GM18508 (cell line): ENCODE measurements at regions not wholly inside any gene's neighbourhood (a gene's known extent, or its start where the extent isn't known, plus 50 kb on each side); places are given as distances from the start of the nearest gene placed in this dataset.

Experiments
- ATAC-seq: cut with Tn5 transposase; IDR thresholded peaks from one replicate; pipeline ENCODE4 v1.9.1; 2021; ENCODE audit warnings: moderate number of reproducible peaks; ENCODE audit not compliant: insufficient read depth, unreplicated experiment

GRCh38 chr9:108078811-108079210, 589.2 kb upstream of the KLF4 start:
- no peak for ATAC-seq

DNA sequence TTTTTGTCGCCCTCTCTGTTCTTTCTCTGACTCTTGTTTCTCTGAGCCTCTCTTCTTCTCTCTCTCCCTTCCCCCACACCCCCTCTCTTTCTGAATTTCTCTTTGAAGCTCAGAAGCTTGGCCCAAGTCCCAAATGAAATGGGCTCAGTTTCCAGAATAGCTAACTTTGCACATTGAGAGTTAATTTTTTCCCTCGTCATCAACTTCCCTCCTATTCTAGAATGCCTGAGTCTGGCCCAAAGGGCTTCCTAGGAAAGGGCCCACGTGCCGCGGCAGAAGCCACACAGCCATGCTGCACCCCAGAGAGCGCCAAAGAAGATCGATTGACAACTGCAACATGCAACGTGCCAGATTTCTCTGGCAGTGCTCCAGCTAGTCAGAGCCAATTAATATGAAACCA, 588.8 kb upstream of the KLF4 start:
- no peak for ATAC-seq

DNA sequence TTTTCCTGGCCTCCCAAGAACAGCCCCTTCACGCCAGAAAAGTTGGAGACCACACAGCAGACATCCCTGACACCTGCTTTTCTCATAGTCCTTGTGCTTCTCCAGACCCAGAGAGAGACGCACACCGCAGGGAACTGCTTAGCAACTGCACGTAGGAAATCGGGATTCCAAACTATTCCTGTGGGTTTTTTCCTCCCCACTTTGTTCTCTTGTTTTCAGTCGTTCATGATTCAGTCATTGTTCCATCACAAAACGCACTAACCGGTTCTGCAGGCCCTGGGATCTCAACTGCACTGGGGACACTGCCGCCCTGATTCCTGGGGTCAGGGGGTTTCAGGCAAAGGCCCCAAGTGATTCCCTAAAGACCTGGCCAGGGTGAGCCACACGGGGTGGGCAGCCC, 588.0 kb upstream of the KLF4 start:
- no peak for ATAC-seq

DNA sequence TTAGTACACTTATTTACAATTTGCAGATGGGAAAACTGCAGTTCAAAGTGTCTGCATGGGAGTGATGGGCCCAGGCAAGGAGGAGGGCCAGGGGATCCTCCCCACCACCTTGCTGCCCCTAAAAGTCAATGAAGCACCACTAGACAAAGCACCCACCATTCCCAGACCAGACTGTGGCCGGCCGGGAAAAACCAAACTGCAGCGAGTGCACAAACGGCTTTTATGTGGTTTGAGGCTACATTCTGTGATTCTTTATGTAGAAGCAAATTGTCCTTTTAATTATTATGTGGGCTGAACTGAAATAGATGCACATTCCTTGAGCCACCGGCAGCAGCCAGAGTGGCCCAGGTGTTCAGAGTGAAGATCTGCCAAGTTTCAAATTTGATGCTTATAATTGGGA, 585.3 kb upstream of the KLF4 start:
- ATAC-seq: no peak

GRCh38 chr9:108073823-108074222, 584.3 kb upstream of the KLF4 start:
- ATAC-seq: no peak

DNA sequence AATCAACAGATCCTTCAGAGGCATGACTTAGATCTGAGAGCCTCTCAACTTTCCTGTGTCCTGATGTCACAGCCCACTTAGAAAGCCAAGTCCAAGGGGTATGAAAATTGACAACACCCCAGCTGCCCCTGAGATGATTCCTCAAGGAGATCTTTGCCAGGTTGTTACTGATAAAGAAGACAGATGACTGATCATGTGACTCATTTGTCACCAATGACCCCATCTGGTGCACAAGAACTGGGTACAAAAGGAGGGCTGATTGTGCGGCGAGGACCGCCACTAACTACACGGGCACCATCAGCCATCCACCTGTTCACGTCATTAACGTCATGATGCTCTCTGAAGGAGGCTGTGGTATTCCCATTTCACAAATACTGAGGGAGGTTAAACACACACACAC, 583.2 kb upstream of the KLF4 start:
- ATAC-seq: no peak

- no peak for ATAC-seq
These were observed 581.3 kb upstream of the KLF4 start for GRCh38 chr9:108070861-108071260.

DNA sequence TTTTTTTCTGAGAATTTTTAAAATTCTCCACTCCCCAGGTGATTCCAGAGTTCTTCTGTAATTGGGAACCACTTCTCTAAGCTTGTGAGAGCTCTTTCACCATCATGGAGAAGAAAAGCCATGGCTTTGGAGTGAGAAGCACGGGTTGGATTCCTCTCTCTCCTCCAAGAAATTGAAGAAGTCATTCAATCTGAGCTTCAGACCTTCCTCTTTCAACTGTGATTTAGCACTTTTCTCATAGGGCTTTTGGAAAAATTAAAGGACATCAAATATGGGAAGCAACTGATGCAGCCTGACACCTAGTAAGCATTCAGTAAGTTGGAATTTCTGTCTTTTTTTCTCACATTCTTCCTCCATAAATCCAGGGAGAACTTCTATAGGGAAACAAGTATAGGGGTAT, 580.4 kb upstream of the KLF4 start:
- no peak for ATAC-seq

DNA sequence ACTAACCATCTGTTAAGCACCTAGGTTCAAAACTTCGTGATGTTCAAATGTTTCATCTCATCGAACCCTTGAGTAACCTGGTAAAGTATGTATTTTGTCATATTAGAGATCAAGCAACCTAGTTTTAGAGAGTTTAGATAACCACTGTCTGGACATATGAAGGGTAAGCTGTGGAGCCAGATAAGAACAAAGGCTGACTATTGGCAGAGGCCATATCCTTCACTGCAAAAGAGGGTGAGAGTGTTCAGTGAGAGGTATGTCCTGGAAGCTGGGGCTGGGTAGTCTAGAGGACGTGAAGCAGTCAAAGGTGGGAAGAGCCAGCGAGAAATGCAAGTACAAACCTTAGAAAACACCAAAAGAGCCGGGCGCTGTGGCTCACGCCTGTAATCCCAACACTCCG, 573.1 kb upstream of the KLF4 start:
- no peak for ATAC-seq

GRCh38 chr9:108060175-108060574, 570.6 kb upstream of the KLF4 start:
- ATAC-seq: no peak

- ATAC-seq: no peak
These were observed 568.7 kb upstream of the KLF4 start for GRCh38 chr9:108058135-108058814.

- no peak for ATAC-seq
These were observed 568.0 kb upstream of the KLF4 start for GRCh38 chr9:108057421-108058134.

DNA sequence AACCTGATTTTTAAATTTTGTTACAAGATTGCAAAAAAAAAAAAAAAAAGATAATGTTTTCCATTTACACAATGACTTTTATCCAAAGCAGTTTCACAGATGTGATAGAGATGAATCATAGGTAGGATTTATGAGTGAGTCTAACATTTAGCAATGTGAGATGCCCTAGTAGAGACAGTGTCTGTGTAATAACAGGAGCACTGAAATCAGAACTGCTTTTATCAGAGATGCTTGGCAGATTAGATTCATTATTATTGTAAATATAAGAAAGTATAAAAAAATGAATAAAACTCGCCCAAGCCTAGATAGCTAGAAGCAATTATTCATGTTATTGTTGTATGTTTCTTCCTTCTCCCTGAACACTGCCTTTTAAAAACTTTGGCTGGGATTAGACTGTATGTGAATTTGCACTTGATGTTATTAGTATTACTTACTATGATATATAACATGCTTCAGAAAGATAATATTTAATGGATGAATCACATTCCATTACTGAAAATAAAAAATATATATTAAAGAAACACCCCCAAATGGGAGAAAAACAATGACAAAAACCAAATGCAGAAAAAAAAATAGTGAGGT, 567.3 kb upstream of the KLF4 start:
- ATAC-seq: no peak

DNA sequence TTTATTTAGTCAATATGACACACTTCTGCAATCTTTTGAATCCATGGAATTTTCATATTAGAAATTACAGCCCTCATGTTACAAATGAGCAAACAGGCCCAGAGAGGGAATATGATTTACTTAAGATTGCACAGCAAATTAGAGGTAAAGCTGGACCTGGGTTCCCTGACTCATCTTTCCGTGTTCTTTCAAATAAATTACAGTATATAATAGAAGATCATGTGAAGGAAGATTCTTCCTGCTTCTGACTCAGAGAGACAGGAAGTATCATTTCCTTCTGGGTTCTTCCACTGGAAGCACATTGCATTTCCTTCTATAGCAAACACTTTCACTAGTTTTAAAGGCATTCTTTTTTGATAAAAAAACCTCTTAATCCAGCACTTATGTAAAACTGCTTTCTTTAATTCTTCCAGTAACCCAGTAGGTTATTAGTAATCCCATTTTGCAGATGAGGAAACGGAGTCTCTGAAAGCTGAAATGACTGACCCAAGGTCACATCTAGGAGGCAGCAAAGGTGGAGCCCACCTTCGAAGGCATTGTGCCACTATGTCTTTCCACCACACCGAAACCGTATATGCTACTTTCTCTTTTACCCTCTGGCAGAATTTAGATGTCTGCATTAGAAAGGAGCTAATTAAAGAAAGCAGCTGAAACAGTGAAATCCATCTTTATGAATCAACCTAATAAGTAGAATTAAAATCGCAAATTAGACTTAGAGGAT, 566.7 kb upstream of the KLF4 start:
- ATAC-seq: no peak

GRCh38 chr9:108054131-108054630, 564.6 kb upstream of the KLF4 start:
- no peak for ATAC-seq

DNA sequence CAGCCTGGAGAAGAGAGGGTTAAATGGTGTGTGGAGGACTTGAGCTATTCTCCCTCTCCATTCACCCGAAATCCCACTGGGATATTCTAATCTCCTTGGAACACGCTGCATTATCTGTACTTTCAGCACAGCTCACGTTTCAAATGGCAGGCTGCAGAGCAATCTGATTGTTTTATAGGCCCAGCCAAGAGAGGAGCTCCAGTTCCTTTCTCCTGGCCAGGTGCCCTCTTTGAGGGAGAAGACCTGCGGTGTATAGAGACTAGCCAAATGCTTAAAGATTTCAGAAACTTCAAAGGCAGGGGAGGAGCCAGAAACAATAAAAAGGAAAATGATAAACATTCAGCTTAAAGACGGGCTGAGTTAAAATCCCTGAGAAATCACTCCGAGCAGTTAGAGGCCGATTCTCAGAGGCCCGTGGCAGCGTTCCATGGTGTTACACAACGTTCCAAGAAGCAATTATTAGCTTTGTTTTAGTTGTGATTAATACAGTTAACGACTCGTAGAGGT, 564.0 kb upstream of the KLF4 start:
- no peak for ATAC-seq

- ATAC-seq: no peak
These were observed 563.0 kb upstream of the KLF4 start for GRCh38 chr9:108052431-108053080.

DNA sequence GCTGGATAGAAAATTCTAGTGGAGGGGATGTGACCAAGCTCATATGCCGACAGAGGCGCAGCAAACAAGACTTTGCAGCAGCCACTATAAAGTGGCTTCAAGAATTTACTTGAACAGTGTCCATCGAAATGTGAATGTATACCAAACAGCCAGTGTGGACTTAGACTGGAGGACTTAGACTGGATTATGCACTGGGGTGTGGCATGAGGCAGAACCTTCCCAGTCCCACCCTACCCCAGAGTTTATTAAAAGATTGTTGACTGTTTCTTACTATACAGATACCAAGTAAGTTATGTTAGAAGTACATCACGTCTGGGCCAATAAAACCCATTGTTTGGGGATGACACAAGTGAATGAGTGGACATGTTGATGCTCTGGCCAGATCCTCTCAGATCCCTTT, 561.3 kb upstream of the KLF4 start:
- no peak for ATAC-seq

GRCh38 chr9:108049671-108050494, 560.3 kb upstream of the KLF4 start:
- no peak for ATAC-seq
